ENCODE measurements at regions not wholly inside any gene's neighbourhood (a gene's known extent, or its start where the extent isn't known, plus 50 kb on each side); places are given as distances from the start of the nearest gene placed in this dataset.

- H3K27me3 ChIP-seq (ENCODE audit: control insufficient read depth in 3 of 3, insufficient read depth in 3 of 3, low read length in 2 of 3) = no peaks in the 10 kb centered on the region
- H3K9ac ChIP-seq (ENCODE audit: insufficient read depth in 1 of 2, low read length in 2 of 2) = no peak overlapping the region
- peaks cover 0 to 8% (median 0%) of the 10 kb centered on the region in 5 donors for H3K4me1 ChIP-seq (ENCODE audit: control insufficient read depth in 5 of 5, insufficient read depth in 5 of 5, low read length in 5 of 5)
- H3K27ac ChIP-seq (ENCODE audit: low read depth in 1 of 2, low read length in 1 of 2) = peak overlapping the region in 1 of 2 donors; percentile 2
- ATAC-seq (ENCODE audit: insufficient read depth, low FRiP score) (no peak), DNase-seq (peak in 2 of 3 donors; percentile 49 to 66)
- no peaks in the 10 kb centered on the region for H3K36me3 ChIP-seq (ENCODE audit: control insufficient read depth in 4 of 4, insufficient read depth in 4 of 4, low read length in 4 of 4)
- no peak for TF ChIP-seq CTCF (IDR thresholded peaks at IDR 0.05; ENCODE audit: control extremely low read depth, extremely low read depth)
- no peaks in the 10 kb centered on the region for H3K9me3 ChIP-seq (ENCODE audit: control insufficient read depth in 4 of 4, insufficient read depth in 3 of 4, low read length in 3 of 4)
- H3K4me3 ChIP-seq = no peak overlapping the region
- 9 to 12% methylated on average over 7 of the region's 7 CpGs for WGBS, 2 donors
Observed at GRCh38 chr5:54874337-54875021, 110.9 kb downstream of the ESM1 start.

- DNase-seq (no peak), ATAC-seq (ENCODE audit: insufficient read depth, low FRiP score) (no peak)
- Histone ChIP-seq H3K27ac (ENCODE audit: low read depth in 1 of 2, low read length in 1 of 2) (peak overlapping the region in 1 of 2 donors; percentile 21), H3K4me1 (ENCODE audit: control insufficient read depth in 5 of 5, insufficient read depth in 5 of 5, low read length in 5 of 5) (peaks cover 0 to 8% (median 0%) of the 10 kb centered on the region in 5 donors), H3K4me3 (no peak overlapping the region), H3K36me3 (ENCODE audit: control insufficient read depth in 4 of 4, insufficient read depth in 4 of 4, low read length in 4 of 4) (no peaks in the 10 kb centered on the region), H3K27me3 (ENCODE audit: control insufficient read depth in 3 of 3, insufficient read depth in 3 of 3, low read length in 2 of 3) (no peaks in the 10 kb centered on the region), H3K9ac (ENCODE audit: insufficient read depth in 1 of 2, low read length in 2 of 2) (no peak overlapping the region), H3K9me3 (ENCODE audit: control insufficient read depth in 4 of 4, insufficient read depth in 3 of 4, low read length in 3 of 4) (no peaks in the 10 kb centered on the region)
- TF ChIP-seq CTCF (IDR thresholded peaks at IDR 0.05; ENCODE audit: control extremely low read depth, extremely low read depth) = no peak
- 84 to 87% methylated on average over 2 of the region's 2 CpGs for WGBS, 2 donors
Observed at GRCh38 chr5:54873691-54874090, 111.7 kb downstream of the ESM1 start.

GRCh38 chr5:54872810-54873209, 112.6 kb downstream of the ESM1 start:
- WGBS, 2 donors = 80 to 88% methylated on average over 1 of the region's 1 CpG

More at GRCh38 chr5:54872810-54873209, 112.6 kb downstream of the ESM1 start:
- Histone ChIP-seq H3K4me3 (no peak overlapping the region), H3K4me1 (ENCODE audit: control insufficient read depth in 5 of 5, insufficient read depth in 5 of 5, low read length in 5 of 5) (peaks cover 0 to 8% (median 0%) of the 10 kb centered on the region in 5 donors), H3K27ac (ENCODE audit: low read depth in 1 of 2, low read length in 1 of 2) (no peak overlapping the region), H3K9me3 (ENCODE audit: control insufficient read depth in 4 of 4, insufficient read depth in 3 of 4, low read length in 3 of 4) (no peaks in the 10 kb centered on the region), H3K36me3 (ENCODE audit: control insufficient read depth in 4 of 4, insufficient read depth in 4 of 4, low read length in 4 of 4) (no peaks in the 10 kb centered on the region), H3K9ac (ENCODE audit: insufficient read depth in 1 of 2, low read length in 2 of 2) (no peak overlapping the region), H3K27me3 (ENCODE audit: control insufficient read depth in 3 of 3, insufficient read depth in 3 of 3, low read length in 2 of 3) (no peaks in the 10 kb centered on the region)
- DNase-seq (no peak), ATAC-seq (ENCODE audit: insufficient read depth, low FRiP score) (no peak)
- no peak for TF ChIP-seq CTCF (IDR thresholded peaks at IDR 0.05; ENCODE audit: control extremely low read depth, extremely low read depth)

All from lung (tissue), 11 donors.